K562 (cell line): ENCODE measurements at regions not wholly inside any gene's neighbourhood (a gene's known extent, or its start where the extent isn't known, plus 50 kb on each side); places are given as distances from the start of the nearest gene placed in this dataset.

Experiments used
- ERF ChIP-seq: fragments of 450-650 bp; formaldehyde crosslinking; IDR thresholded peaks from 2 replicates; pipeline ENCODE4 v1.4.0; 2020; ENCODE audit warnings: mild to moderate bottlenecking, mixed read lengths
- FOXJ3 ChIP-seq: sonication (generic); formaldehyde crosslinking; IDR thresholded peaks from 2 replicates; pipeline ENCODE4 v1.4.0; 2020; ENCODE audit warnings: mild to moderate bottlenecking, missing genetic modification reagents
- SLC30A9 ChIP-seq: fragments of 250-450 bp; sonication (Bioruptor Pico); IDR thresholded peaks from 2 replicates; pipeline ENCODE4 v1.8.0; 2022; ENCODE audit warnings: mild to moderate bottlenecking, moderate library complexity
- STAG1 ChIP-seq: sonication (generic); formaldehyde crosslinking; IDR thresholded peaks from 2 replicates; pipeline ENCODE4 v1.5.0; 2020; ENCODE audit warnings: missing genetic modification reagents, borderline replicate concordance
- ZFP36 ChIP-seq: fragments of 150-350 bp; IDR thresholded peaks from 2 replicates; pipeline ENCODE4 v1.6.1; 2018; ENCODE audit warnings: low read length, low read depth; ENCODE audit not compliant: partially characterized antibody
- ZNF830 ChIP-seq: fragments of 250-450 bp; sonication (Bioruptor Pico); IDR thresholded peaks from 2 replicates; pipeline ENCODE4 v1.5.0; 2021; ENCODE audit warnings: mild to moderate bottlenecking
- ZZZ3 ChIP-seq: fragments of 450-650 bp; IDR thresholded peaks from 2 replicates; pipeline ENCODE4 v1.6.1; 2016; ENCODE audit warnings: antibody characterized with exemption, mild to moderate bottlenecking, moderate library complexity
- TF ChIP-seq, protein P1 (sequence below), 3 experiments: IDR thresholded peaks in 2 of 3; conservative IDR thresholded peaks in 1 of 3; 2 replicates each; pipeline ENCODE4 v1.5.1; 2011 to 2012; ENCODE audit warnings: low read length in 3 of 3, mild to moderate bottlenecking in 3 of 3, control low read depth in 2 of 3, improper control_type of control experiment in 1 of 3, inconsistent platforms in 1 of 3, low read depth in 1 of 3, mixed read lengths in 1 of 3, moderate library complexity in 1 of 3; ENCODE audit not compliant: insufficient read depth in 2 of 3

DNA sequence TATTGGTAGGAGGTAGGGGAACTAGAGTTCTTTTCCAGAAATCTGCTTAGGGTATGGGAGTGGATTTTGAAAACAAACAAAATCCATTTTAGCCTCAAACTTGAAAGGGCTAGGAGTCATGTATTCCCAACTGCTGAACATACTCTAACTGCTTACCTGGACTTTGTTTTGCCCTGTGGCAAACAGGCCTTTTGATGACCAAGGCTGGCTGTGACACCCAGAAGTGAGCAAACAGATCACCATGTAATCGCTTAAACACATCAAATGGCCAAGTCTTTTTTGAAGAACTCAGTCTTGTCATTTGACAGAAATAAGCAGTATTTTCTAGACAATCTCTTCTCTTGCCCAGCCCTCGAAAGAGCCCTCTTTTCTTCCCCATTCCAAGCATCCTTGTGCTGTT, 203.4 kb downstream of the KIT start:
- no peak for TF ChIP-seq FOXJ3
- TF ChIP-seq ERF = no peak
- TF ChIP-seq ZNF830 (CRISPR knock-in tag) = no peak
- no peak for TF ChIP-seq SLC30A9 (CRISPR knock-in tag)
- TF ChIP-seq STAG1 (CRISPR knock-in tag) = no peak
- TF ChIP-seq, protein P1, sequence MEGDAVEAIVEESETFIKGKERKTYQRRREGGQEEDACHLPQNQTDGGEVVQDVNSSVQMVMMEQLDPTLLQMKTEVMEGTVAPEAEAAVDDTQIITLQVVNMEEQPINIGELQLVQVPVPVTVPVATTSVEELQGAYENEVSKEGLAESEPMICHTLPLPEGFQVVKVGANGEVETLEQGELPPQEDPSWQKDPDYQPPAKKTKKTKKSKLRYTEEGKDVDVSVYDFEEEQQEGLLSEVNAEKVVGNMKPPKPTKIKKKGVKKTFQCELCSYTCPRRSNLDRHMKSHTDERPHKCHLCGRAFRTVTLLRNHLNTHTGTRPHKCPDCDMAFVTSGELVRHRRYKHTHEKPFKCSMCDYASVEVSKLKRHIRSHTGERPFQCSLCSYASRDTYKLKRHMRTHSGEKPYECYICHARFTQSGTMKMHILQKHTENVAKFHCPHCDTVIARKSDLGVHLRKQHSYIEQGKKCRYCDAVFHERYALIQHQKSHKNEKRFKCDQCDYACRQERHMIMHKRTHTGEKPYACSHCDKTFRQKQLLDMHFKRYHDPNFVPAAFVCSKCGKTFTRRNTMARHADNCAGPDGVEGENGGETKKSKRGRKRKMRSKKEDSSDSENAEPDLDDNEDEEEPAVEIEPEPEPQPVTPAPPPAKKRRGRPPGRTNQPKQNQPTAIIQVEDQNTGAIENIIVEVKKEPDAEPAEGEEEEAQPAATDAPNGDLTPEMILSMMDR (IDR thresholded peaks at IDR 0.05 in 2 of 3, conservative IDR thresholded peaks at IDR 0.05 in 1 of 3; ENCODE audit: insufficient read depth in 2 of 3, low read depth in 1 of 3, low read length in 3 of 3) = no peak
- TF ChIP-seq ZFP36 = no peak
- no peak for TF ChIP-seq ZZZ3
